Tibial artery (tissue), 4 donors: ENCODE measurements at regions not wholly inside any gene's neighbourhood (a gene's known extent, or its start where the extent isn't known, plus 50 kb on each side); places are given as distances from the start of the nearest gene placed in this dataset.

Experiments
- DNase-seq, 2 donors: peaks; one replicate each; pipeline ENCODE4 v3.0.0-alpha.2; 2019
- H3K27ac ChIP-seq, 2 donors: fragments of 200-600 bp; sonication (generic) in 1 of 2; 1 replicate in 1 of 2; 2 replicates in 1 of 2; pipeline ENCODE4 v1.5.1; 2018 to 2019; ENCODE audit warnings: mild to moderate bottlenecking in 1 of 2
- H3K27me3 ChIP-seq, 2 donors: fragments of 200-600 bp; sonication (generic) in 1 of 2; one replicate each; pipeline versions ENCODE4 v1.5.1 to v1.6.0; 2016 to 2019
- H3K36me3 ChIP-seq, 3 donors: fragments of 200-600 bp; sonication (generic) in 2 of 3; one replicate each; pipeline ENCODE4 v1.5.1; 2016 to 2019; ENCODE audit warnings: mild to moderate bottlenecking in 2 of 3
- H3K4me1 ChIP-seq, 4 donors: fragments of 200-600 bp; sonication (generic) in 2 of 4; 1 replicate in 3 of 4; 2 replicates in 1 of 4; pipeline ENCODE4 v1.5.1; 2016 to 2019
- H3K4me3 ChIP-seq, 2 donors: fragments of 200-600 bp; sonication (generic) in 1 of 2; 1 replicate in 1 of 2; 2 replicates in 1 of 2; pipeline ENCODE4 v1.5.1; 2018 to 2019; ENCODE audit warnings: mild to moderate bottlenecking in 2 of 2
- H3K9me3 ChIP-seq, 3 donors: fragments of 200-600 bp; sonication (generic) in 1 of 3; one replicate each; pipeline ENCODE4 v1.5.1; 2016 to 2019
- CTCF ChIP-seq, 2 experiments: fragments of 200-600 bp in 1 of 2; fragments of 450-650 bp in 1 of 2; IDR thresholded peaks; one replicate each; pipeline ENCODE4 v1.5.1; 2017 to 2019; ENCODE audit warnings: antibody characterized with exemption in 2 of 2, mild to moderate bottlenecking in 1 of 2, moderate library complexity in 1 of 2
- intact Hi-C: fragments of 100-400 bp; cut with DNase I; formaldehyde crosslinking; loops from one replicate; pipeline ENCODE4 v1.15.0; 2023; ENCODE audit warnings: low total_unique reads

GRCh38 chr16:60299241-60299776 is 1565.2 kb upstream of the GOT2 start:
- DNase-seq = no peak
- Histone ChIP-seq H3K9me3 (no peaks in the 10 kb centered on the region), H3K27ac (no peak overlapping the region), H3K27me3 (no peaks in the 10 kb centered on the region), H3K4me1 (no peaks in the 10 kb centered on the region), H3K36me3 (no peaks in the 10 kb centered on the region), H3K4me3 (no peak overlapping the region)
- TF ChIP-seq CTCF (IDR thresholded peaks at IDR 0.05) = no peak
- intact Hi-C loops = no loop called here

- Histone ChIP-seq H3K9me3 (no peaks in the 10 kb centered on the region), H3K4me3 (no peak overlapping the region), H3K27ac (no peak overlapping the region), H3K27me3 (no peaks in the 10 kb centered on the region), H3K4me1 (no peaks in the 10 kb centered on the region), H3K36me3 (no peaks in the 10 kb centered on the region)
- DNase-seq = no peak
- intact Hi-C loops = no loop called here
- no peak for TF ChIP-seq CTCF (IDR thresholded peaks at IDR 0.05)
Measured at GRCh38 chr16:60295451-60295850, 1561.3 kb upstream of the GOT2 start.

DNA sequence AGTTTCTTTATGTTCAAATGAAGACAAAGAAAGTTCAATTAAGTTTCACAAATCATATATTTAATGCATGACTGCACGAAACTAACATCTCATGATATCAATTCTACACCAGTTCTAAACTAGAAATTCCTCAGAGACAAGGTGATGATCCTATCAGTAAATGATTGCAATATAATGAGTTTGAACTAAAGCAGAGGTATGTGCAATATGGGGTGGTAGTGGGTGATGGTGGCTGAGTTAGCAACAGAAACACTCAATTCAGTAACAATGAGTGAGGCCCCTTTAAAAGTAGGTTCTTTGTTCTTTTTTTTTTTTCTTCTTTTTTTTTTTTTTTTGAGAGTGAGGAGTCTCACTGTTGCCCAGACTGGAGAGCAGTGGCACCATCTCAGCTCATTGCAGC is 1551.7 kb upstream of the GOT2 start:
- Histone ChIP-seq H3K4me3 (no peak overlapping the region), H3K36me3 (no peaks in the 10 kb centered on the region), H3K27me3 (no peaks in the 10 kb centered on the region), H3K27ac (no peak overlapping the region), H3K9me3 (no peaks in the 10 kb centered on the region), H3K4me1 (no peaks in the 10 kb centered on the region)
- intact Hi-C loops = no loop called here
- TF ChIP-seq CTCF (IDR thresholded peaks at IDR 0.05) = no peak
- no peak for DNase-seq

- intact Hi-C loops = no loop called here
- DNase-seq = no peak
- H3K4me3 ChIP-seq = no peak overlapping the region
- no peaks in the 10 kb centered on the region for H3K36me3 ChIP-seq
- no peak overlapping the region for H3K27ac ChIP-seq
- H3K27me3 ChIP-seq = no peaks in the 10 kb centered on the region
- TF ChIP-seq CTCF (IDR thresholded peaks at IDR 0.05) = no peak
- no peaks in the 10 kb centered on the region for H3K4me1 ChIP-seq
- no peaks in the 10 kb centered on the region for H3K9me3 ChIP-seq
Measured at GRCh38 chr16:60279061-60279665, 1545.0 kb upstream of the GOT2 start.

DNA sequence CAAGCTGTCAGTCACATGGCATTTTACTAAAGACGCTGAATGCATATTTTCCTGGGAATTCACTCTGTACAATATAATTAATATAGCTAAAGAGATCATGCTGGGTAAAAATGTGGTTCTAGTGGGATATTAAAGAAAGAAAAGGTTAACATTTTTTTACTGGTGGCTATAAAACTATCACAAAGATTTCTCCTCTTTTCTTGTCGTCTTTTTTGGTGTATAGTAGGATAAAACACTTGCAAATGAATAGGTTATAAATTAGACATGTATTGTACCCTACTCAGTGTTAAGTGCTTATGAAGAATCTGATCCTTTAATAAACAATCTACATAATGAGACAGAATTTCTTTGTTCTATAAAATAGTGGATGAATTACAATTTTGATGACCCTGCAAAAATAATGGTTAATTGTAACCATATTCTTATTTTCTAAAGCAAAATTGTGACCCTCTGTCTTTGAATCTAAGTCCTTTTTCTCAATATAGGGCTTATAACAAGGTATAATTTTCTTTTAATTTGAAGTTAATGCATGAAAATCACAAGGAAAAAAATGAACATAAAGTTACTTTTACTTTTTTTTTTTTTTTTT is 1540.4 kb upstream of the GOT2 start:
- Histone ChIP-seq H3K4me1 (no peaks in the 10 kb centered on the region), H3K27ac (no peak overlapping the region), H3K36me3 (no peaks in the 10 kb centered on the region), H3K4me3 (no peak overlapping the region), H3K9me3 (no peaks in the 10 kb centered on the region), H3K27me3 (no peaks in the 10 kb centered on the region)
- intact Hi-C loops = no loop called here
- DNase-seq = no peak
- no peak for TF ChIP-seq CTCF (IDR thresholded peaks at IDR 0.05)
